HEK293 (cell line): ENCODE measurements at regions not wholly inside any gene's neighbourhood (a gene's known extent, or its start where the extent isn't known, plus 50 kb on each side); places are given as distances from the start of the nearest gene placed in this dataset.

ENCODE experiments used
- CTCF ChIA-PET: fragments of 350-600 bp; formaldehyde crosslinking; extraction: SDS; loops from one replicate; lab custom pipeline; 2021; ENCODE audit warnings: antibody characterized with exemption; lab: Yijun Ruan, JAX
- POLR2A ChIA-PET: fragments of 300-600 bp; formaldehyde crosslinking; extraction: SDS; loops from one replicate; lab custom pipeline; 2020; ENCODE audit warnings: antibody characterized with exemption, inconsistent platforms; lab: Yijun Ruan, JAX
- H3K27ac ChIP-seq: fragments of 200-500 bp; sonication (Bioruptor generic); 2 replicates; pipeline ENCODE4 v1.5.1; 2014; ENCODE audit warnings: low read depth, low read length, control low read depth, inconsistent platforms; ENCODE audit errors: extremely low read depth
- H3K36me3 ChIP-seq, 2 experiments: fragments of 200-500 bp in 1 of 2; sonication (Bioruptor generic) in 1 of 2; 1 replicate in 1 of 2; 2 replicates in 1 of 2; pipeline ENCODE4 v1.5.1; 2014 to 2017; ENCODE audit warnings: inconsistent platforms in 2 of 2, low read length in 2 of 2; ENCODE audit not compliant: control insufficient read depth in 2 of 2, insufficient read depth in 1 of 2
- H3K4me1 ChIP-seq: fragments of 200-500 bp; sonication (Bioruptor generic); 2 replicates; pipeline ENCODE4 v1.5.1; 2014; ENCODE audit warnings: mild to moderate bottlenecking, low read length, inconsistent platforms; ENCODE audit not compliant: control insufficient read depth, insufficient read depth
- H3K4me3 ChIP-seq: 2 replicates; pipeline ENCODE4 v1.5.1; 2011; ENCODE audit warnings: low read depth, mild to moderate bottlenecking, control low read depth, low read length, moderate library complexity
- H3K9me3 ChIP-seq: fragments of 200-500 bp; sonication (Bioruptor generic); 2 replicates; pipeline ENCODE4 v1.5.1; 2014; ENCODE audit warnings: low read depth, low read length, inconsistent platforms; ENCODE audit not compliant: control insufficient read depth, insufficient read depth
- GFI1B ChIP-seq: fragments of 450-650 bp; formaldehyde crosslinking; IDR thresholded peaks from 2 replicates; pipeline ENCODE4 v1.5.1; 2016; ENCODE audit warnings: missing biosample characterization, missing genetic modification characterization
- GLI2 ChIP-seq: fragments of 450-650 bp; formaldehyde crosslinking; IDR thresholded peaks from 2 replicates; pipeline ENCODE4; 2017; ENCODE audit warnings: missing biosample characterization, missing genetic modification characterization, low read depth, borderline replicate concordance
- OSR2 ChIP-seq: fragments of 450-650 bp; formaldehyde crosslinking; IDR thresholded peaks from 2 replicates; pipeline ENCODE4 v1.5.1; 2016; ENCODE audit warnings: missing biosample characterization, missing genetic modification characterization
- PRDM1 ChIP-seq: fragments of 450-650 bp; formaldehyde crosslinking; IDR thresholded peaks from 2 replicates; pipeline ENCODE4; 2016; ENCODE audit warnings: missing biosample characterization, missing genetic modification characterization
- PRDM2 ChIP-seq: fragments of 450-650 bp; formaldehyde crosslinking; IDR thresholded peaks from 2 replicates; pipeline ENCODE4 v1.5.1; 2016; ENCODE audit warnings: missing biosample characterization, missing genetic modification characterization, borderline replicate concordance
- SALL2 ChIP-seq: fragments of 450-650 bp; formaldehyde crosslinking; IDR thresholded peaks from 2 replicates; pipeline ENCODE4 v1.5.0; 2017; ENCODE audit warnings: missing biosample characterization, mild to moderate bottlenecking, missing genetic modification characterization, borderline replicate concordance
- ZNF148 ChIP-seq: fragments of 450-650 bp; formaldehyde crosslinking; IDR thresholded peaks from 2 replicates; pipeline ENCODE4 v1.5.0; 2017; ENCODE audit warnings: missing biosample characterization, missing genetic modification characterization, borderline replicate concordance
- ZNF155 ChIP-seq: fragments of 450-650 bp; formaldehyde crosslinking; IDR thresholded peaks from 2 replicates; pipeline ENCODE4 v1.5.1; 2016; ENCODE audit warnings: missing biosample characterization, missing genetic modification characterization
- ZNF169 ChIP-seq: fragments of 450-650 bp; formaldehyde crosslinking; IDR thresholded peaks from 2 replicates; pipeline ENCODE4 v1.5.1; 2016; ENCODE audit warnings: missing biosample characterization, missing genetic modification characterization
- ZNF221 ChIP-seq: fragments of 450-650 bp; formaldehyde crosslinking; IDR thresholded peaks from 2 replicates; pipeline ENCODE4 v1.5.1; 2017; ENCODE audit warnings: missing biosample characterization, missing genetic modification characterization, borderline replicate concordance
- ZNF324 ChIP-seq: fragments of 450-650 bp; formaldehyde crosslinking; IDR thresholded peaks from 2 replicates; pipeline ENCODE4 v1.5.1; 2016; ENCODE audit warnings: missing biosample characterization, missing genetic modification characterization
- ZNF341 ChIP-seq: fragments of 450-650 bp; formaldehyde crosslinking; IDR thresholded peaks from 2 replicates; pipeline ENCODE4; 2016; ENCODE audit warnings: low read depth, missing biosample characterization, missing genetic modification characterization
- ZNF350 ChIP-seq: fragments of 450-650 bp; formaldehyde crosslinking; IDR thresholded peaks from 2 replicates; pipeline ENCODE4 v1.5.0; 2017; ENCODE audit warnings: missing biosample characterization, mild to moderate bottlenecking, missing genetic modification characterization
- ZNF488 ChIP-seq: fragments of 450-650 bp; formaldehyde crosslinking; IDR thresholded peaks from 2 replicates; pipeline ENCODE4 v1.5.1; 2016; ENCODE audit warnings: missing biosample characterization, missing genetic modification characterization
- ZNF580 ChIP-seq: fragments of 450-650 bp; formaldehyde crosslinking; IDR thresholded peaks from 2 replicates; pipeline ENCODE4 v1.5.1; 2016; ENCODE audit warnings: missing biosample characterization, missing genetic modification characterization
- ZNF645 ChIP-seq: fragments of 450-650 bp; formaldehyde crosslinking; IDR thresholded peaks from 2 replicates; pipeline ENCODE4; 2016; ENCODE audit warnings: missing biosample characterization, missing genetic modification characterization
- ZNF654 ChIP-seq: fragments of 450-650 bp; formaldehyde crosslinking; IDR thresholded peaks from 2 replicates; pipeline ENCODE4 v1.5.1; 2016; ENCODE audit warnings: low read depth, missing biosample characterization, missing genetic modification characterization
- ZNF692 ChIP-seq: fragments of 450-650 bp; formaldehyde crosslinking; IDR thresholded peaks from 2 replicates; pipeline ENCODE4 v1.5.1; 2016; ENCODE audit warnings: missing biosample characterization, missing genetic modification characterization

- ChIA-PET POLR2A (no interaction called here), CTCF (interaction anchor here (1.7 kb wide), 1 partner anchor 466 kb away, joined by 3 read pairs; no protein-coding TSS in a partner anchor)
- Histone ChIP-seq H3K4me1 (no peaks in the 10 kb centered on the region), H3K9me3 (no peaks in the 10 kb centered on the region), H3K36me3 (no peaks in the 10 kb centered on the region), H3K4me3 (no peak overlapping the region), H3K27ac (no peak overlapping the region)
- no peak for TF ChIP-seq ZNF324 (tag by site-specific recombination)
- no peak for TF ChIP-seq ZNF488 (tag by site-specific recombination)
Observed at GRCh38 chr5:164038128-164038783, 532.8 kb downstream of the MAT2B start.

- TF ChIP-seq ZNF341 (tag by site-specific recombination) (no peak), ZNF654 (tag by site-specific recombination) (no peak), ZNF580 (tag by site-specific recombination) (no peak), ZNF350 (no peak), ZNF221 (tag by site-specific recombination) (no peak), OSR2 (tag by site-specific recombination) (no peak), GLI2 (tag by site-specific recombination) (no peak), PRDM1 (tag by site-specific recombination) (no peak), PRDM2 (tag by site-specific recombination) (no peak), SALL2 (tag by site-specific recombination) (no peak)
- CTCF ChIA-PET = interaction anchor here (0.7 kb wide), 1 partner anchor 346 kb away, joined by 3 read pairs; no protein-coding TSS in a partner anchor
- Histone ChIP-seq H3K9me3 (no peaks in the 10 kb centered on the region), H3K4me1 (no peaks in the 10 kb centered on the region), H3K4me3 (no peak overlapping the region), H3K27ac (no peak overlapping the region), H3K36me3 (no peaks in the 10 kb centered on the region)
- POLR2A ChIA-PET = no interaction called here
Observed at GRCh38 chr5:164041105-164041504, 535.7 kb downstream of the MAT2B start.

GRCh38 chr5:164048359-164048926 lies 543.0 kb downstream of the MAT2B start:
- Histone ChIP-seq H3K36me3 (no peaks in the 10 kb centered on the region), H3K27ac (no peak overlapping the region), H3K4me3 (no peak overlapping the region), H3K9me3 (no peaks in the 10 kb centered on the region), H3K4me1 (no peaks in the 10 kb centered on the region)
- TF ChIP-seq ZNF155 (tag by site-specific recombination) (no peak), ZNF148 (no peak), ZNF692 (tag by site-specific recombination) (no peak), ZNF645 (tag by site-specific recombination) (no peak), ZNF169 (tag by site-specific recombination) (no peak), GFI1B (tag by site-specific recombination) (no peak)
- POLR2A ChIA-PET = no interaction called here
- CTCF ChIA-PET = no interaction called here
